ENCODE measurements at regions not wholly inside any gene's neighbourhood (a gene's known extent, or its start where the extent isn't known, plus 50 kb on each side); places are given as distances from the start of the nearest gene placed in this dataset.

DNA sequence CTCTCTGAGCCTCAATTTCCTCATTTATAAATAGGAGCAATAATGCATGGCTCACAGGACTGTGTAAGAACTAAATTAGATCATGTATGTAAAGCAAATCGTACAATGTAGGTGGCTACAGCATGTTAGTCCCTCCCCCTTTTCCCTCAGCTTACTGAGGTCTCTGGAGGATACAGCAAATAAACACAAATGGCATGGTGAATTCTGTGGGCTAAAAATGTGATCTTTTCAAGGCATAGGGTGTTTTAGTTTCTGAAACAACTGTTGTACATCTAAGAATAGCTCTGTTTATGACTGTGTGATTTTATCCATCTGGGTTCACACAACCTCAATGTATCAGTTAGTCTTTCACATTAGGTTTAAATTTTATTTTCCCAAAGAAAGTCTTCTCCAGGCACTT, 121.2 kb upstream of the PLEKHG7 start:
- H3K36me3 ChIP-seq (ENCODE audit: control insufficient read depth in 2 of 2, insufficient read depth in 1 of 2, low read length in 2 of 2) = no peaks in the 10 kb centered on the region
- H3K4me3 ChIP-seq (ENCODE audit: low read depth, low read length) = no peak overlapping the region
- CTCF ChIA-PET = interaction anchor here (0.6 kb wide), 2 partner anchors 26 to 76 kb away, joined by 3 to 4 read pairs; no protein-coding TSS in a partner anchor
- H3K27ac ChIP-seq (ENCODE audit: extremely low read depth, low read depth, low read length) = no peak overlapping the region
- POLR2A ChIA-PET = no interaction called here
- H3K4me1 ChIP-seq (ENCODE audit: control insufficient read depth, insufficient read depth, low read length) = no peaks in the 10 kb centered on the region
- TF ChIP-seq PBX3 (CRISPR knock-in tag; IDR thresholded peaks at IDR 0.05) (no peak), YY1 (tag by site-specific recombination; IDR thresholded peaks at IDR 0.05) (no peak), HOXC10 (CRISPR knock-in tag; IDR thresholded peaks at IDR 0.05) (no peak), ZNF221 (tag by site-specific recombination; IDR thresholded peaks at IDR 0.05; ENCODE audit: borderline replicate concordance) (no peak), ZNF239 (tag by site-specific recombination; IDR thresholded peaks at IDR 0.05) (no peak), ZNF791 (tag by site-specific recombination; IDR thresholded peaks at IDR 0.05) (no peak), GFI1B (tag by site-specific recombination; IDR thresholded peaks at IDR 0.05) (no peak), ZNF624 (tag by site-specific recombination; IDR thresholded peaks at IDR 0.05) (no peak), SCRT1 (tag by site-specific recombination; IDR thresholded peaks at IDR 0.05; ENCODE audit: borderline replicate concordance) (no peak)
- TF ChIP-seq, protein P1, sequence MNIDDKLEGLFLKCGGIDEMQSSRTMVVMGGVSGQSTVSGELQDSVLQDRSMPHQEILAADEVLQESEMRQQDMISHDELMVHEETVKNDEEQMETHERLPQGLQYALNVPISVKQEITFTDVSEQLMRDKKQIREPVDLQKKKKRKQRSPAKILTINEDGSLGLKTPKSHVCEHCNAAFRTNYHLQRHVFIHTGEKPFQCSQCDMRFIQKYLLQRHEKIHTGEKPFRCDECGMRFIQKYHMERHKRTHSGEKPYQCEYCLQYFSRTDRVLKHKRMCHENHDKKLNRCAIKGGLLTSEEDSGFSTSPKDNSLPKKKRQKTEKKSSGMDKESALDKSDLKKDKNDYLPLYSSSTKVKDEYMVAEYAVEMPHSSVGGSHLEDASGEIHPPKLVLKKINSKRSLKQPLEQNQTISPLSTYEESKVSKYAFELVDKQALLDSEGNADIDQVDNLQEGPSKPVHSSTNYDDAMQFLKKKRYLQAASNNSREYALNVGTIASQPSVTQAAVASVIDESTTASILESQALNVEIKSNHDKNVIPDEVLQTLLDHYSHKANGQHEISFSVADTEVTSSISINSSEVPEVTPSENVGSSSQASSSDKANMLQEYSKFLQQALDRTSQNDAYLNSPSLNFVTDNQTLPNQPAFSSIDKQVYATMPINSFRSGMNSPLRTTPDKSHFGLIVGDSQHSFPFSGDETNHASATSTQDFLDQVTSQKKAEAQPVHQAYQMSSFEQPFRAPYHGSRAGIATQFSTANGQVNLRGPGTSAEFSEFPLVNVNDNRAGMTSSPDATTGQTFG (tag by site-specific recombination; IDR thresholded peaks at IDR 0.05; ENCODE audit: borderline replicate concordance) = no peak
- H3K9me3 ChIP-seq (ENCODE audit: control insufficient read depth, insufficient read depth, low read depth, low read length) = no peaks in the 10 kb centered on the region

GRCh38 chr12:92574911-92575570, 127.7 kb upstream of the PLEKHG7 start:
- no peak for TF ChIP-seq ZNF48 (tag by site-specific recombination; IDR thresholded peaks at IDR 0.05)
- no peak for TF ChIP-seq SCRT2 (tag by site-specific recombination; IDR thresholded peaks at IDR 0.05)
- TF ChIP-seq ZNF792 (tag by site-specific recombination; IDR thresholded peaks at IDR 0.05) = no peak
- TF ChIP-seq ZNF366 (tag by site-specific recombination; conservative IDR thresholded peaks at IDR 0.05) = no peak
- no peak for TF ChIP-seq ZNF404 (tag by site-specific recombination; IDR thresholded peaks at IDR 0.05)
- no peak for TF ChIP-seq ZBTB44 (tag by site-specific recombination; IDR thresholded peaks at IDR 0.05)
- TF ChIP-seq ZNF624 (tag by site-specific recombination; IDR thresholded peaks at IDR 0.05) = no peak
- no peak for TF ChIP-seq GLI4 (tag by site-specific recombination; IDR thresholded peaks at IDR 0.05)
- TF ChIP-seq SCRT1 (tag by site-specific recombination; IDR thresholded peaks at IDR 0.05; ENCODE audit: borderline replicate concordance) = no peak
- TF ChIP-seq, protein P2, sequence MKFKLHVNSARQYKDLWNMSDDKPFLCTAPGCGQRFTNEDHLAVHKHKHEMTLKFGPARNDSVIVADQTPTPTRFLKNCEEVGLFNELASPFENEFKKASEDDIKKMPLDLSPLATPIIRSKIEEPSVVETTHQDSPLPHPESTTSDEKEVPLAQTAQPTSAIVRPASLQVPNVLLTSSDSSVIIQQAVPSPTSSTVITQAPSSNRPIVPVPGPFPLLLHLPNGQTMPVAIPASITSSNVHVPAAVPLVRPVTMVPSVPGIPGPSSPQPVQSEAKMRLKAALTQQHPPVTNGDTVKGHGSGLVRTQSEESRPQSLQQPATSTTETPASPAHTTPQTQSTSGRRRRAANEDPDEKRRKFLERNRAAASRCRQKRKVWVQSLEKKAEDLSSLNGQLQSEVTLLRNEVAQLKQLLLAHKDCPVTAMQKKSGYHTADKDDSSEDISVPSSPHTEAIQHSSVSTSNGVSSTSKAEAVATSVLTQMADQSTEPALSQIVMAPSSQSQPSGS (tag by site-specific recombination; IDR thresholded peaks at IDR 0.05; ENCODE audit: low read depth) = no peak
- no peak for TF ChIP-seq REPIN1 (tag by site-specific recombination; IDR thresholded peaks at IDR 0.05; ENCODE audit: low read depth)
- TF ChIP-seq KLF9 (tag by site-specific recombination; IDR thresholded peaks at IDR 0.05; ENCODE audit: low read depth) = no peak
- TF ChIP-seq ZNF433 (tag by site-specific recombination; IDR thresholded peaks at IDR 0.05; ENCODE audit: low read depth) = no peak
- TF ChIP-seq KLF16 (tag by site-specific recombination; IDR thresholded peaks at IDR 0.05) = no peak
- TF ChIP-seq ZNF239 (tag by site-specific recombination; IDR thresholded peaks at IDR 0.05) = no peak
- TF ChIP-seq ZNF777 (tag by site-specific recombination; IDR thresholded peaks at IDR 0.05; ENCODE audit: borderline replicate concordance) = no peak
- no peak for TF ChIP-seq ZNF146 (tag by site-specific recombination; IDR thresholded peaks at IDR 0.05)
- H3K4me3 ChIP-seq (ENCODE audit: low read depth, low read length) = no peak overlapping the region
- ChIA-PET POLR2A (no interaction called here), CTCF (interaction anchor here (0.6 to 2.1 kb wide), 10 partner anchors 15 to 1195 kb away, joined by 3 to 13 read pairs (median 4); no protein-coding TSS in a partner anchor)
- H3K27ac ChIP-seq (ENCODE audit: extremely low read depth, low read depth, low read length) = no peak overlapping the region
- no peaks in the 10 kb centered on the region for H3K4me1 ChIP-seq (ENCODE audit: control insufficient read depth, insufficient read depth, low read length)
- no peaks in the 10 kb centered on the region for H3K9me3 ChIP-seq (ENCODE audit: control insufficient read depth, insufficient read depth, low read depth, low read length)
- no peaks in the 10 kb centered on the region for H3K36me3 ChIP-seq (ENCODE audit: control insufficient read depth in 2 of 2, insufficient read depth in 1 of 2, low read length in 2 of 2)
